Keratinocyte (primary cell): ENCODE measurements at regions not wholly inside any gene's neighbourhood (a gene's known extent, or its start where the extent isn't known, plus 50 kb on each side); places are given as distances from the start of the nearest gene placed in this dataset.

ENCODE experiments used
- DNase-seq: peaks from one replicate; pipeline ENCODE4 v3.0.0-alpha.2; 2011; ENCODE audit warnings: low read depth, missing footprints, low spot score
- FAIRE-seq: peaks from 2 replicates; lab custom pipeline; 2011; peaks lifted over from hg19 to GRCh38; lab: Jason Lieb, UNC
- H2AFZ ChIP-seq: 2 replicates; pipeline ENCODE4 v1.6.0; 2012; ENCODE audit warnings: low read length, control low read depth, inconsistent platforms; ENCODE audit not compliant: control insufficient read depth
- H3K27ac ChIP-seq: 2 replicates; pipeline ENCODE4 v1.5.1; 2011; ENCODE audit warnings: low read length; ENCODE audit not compliant: control insufficient read depth, insufficient read depth
- H3K27me3 ChIP-seq: 3 replicates; pipeline ENCODE4 v1.6.0; 2011; ENCODE audit warnings: low read length; ENCODE audit not compliant: control insufficient read depth, insufficient read depth; ENCODE audit errors: extremely low read depth
- H3K36me3 ChIP-seq, 2 experiments: 2 replicates in 1 of 2; 3 replicates in 1 of 2; pipeline ENCODE4 v1.5.1; 2011; ENCODE audit warnings: low read length in 2 of 2, mild to moderate bottlenecking in 1 of 2; ENCODE audit not compliant: control insufficient read depth in 2 of 2, insufficient read depth in 2 of 2; ENCODE audit errors: extremely low read depth in 1 of 2
- H3K4me1 ChIP-seq: 3 replicates; pipeline ENCODE4 v1.5.1; 2011; ENCODE audit warnings: low read length; ENCODE audit not compliant: control insufficient read depth, insufficient read depth; ENCODE audit errors: extremely low read depth
- H3K4me2 ChIP-seq: 3 replicates; pipeline ENCODE4 v1.6.0; 2011; ENCODE audit warnings: low read depth, low read length; ENCODE audit not compliant: control insufficient read depth, insufficient read depth; ENCODE audit errors: extremely low read depth
- H3K4me3 ChIP-seq, 3 experiments: fragments of 200-600 bp in 1 of 3; sonication (generic) in 1 of 3; 2 replicates in 2 of 3; 3 replicates in 1 of 3; pipeline ENCODE4 v1.5.1; 2011 to 2016; ENCODE audit warnings: low read length in 3 of 3, mild to moderate bottlenecking in 3 of 3, control low read depth in 2 of 3, inconsistent platforms in 1 of 3, low read depth in 1 of 3, mixed read lengths in 1 of 3, mixed run types in 1 of 3, moderate library complexity in 1 of 3; ENCODE audit not compliant: control insufficient read depth in 2 of 3, insufficient read depth in 2 of 3; ENCODE audit errors: extremely low read depth in 1 of 3
- H3K79me2 ChIP-seq: 2 replicates; pipeline ENCODE4 v1.6.0; 2012; ENCODE audit warnings: low read length; ENCODE audit not compliant: control insufficient read depth, insufficient read depth
- H3K9ac ChIP-seq: 3 replicates; pipeline ENCODE4 v1.6.0; 2011; ENCODE audit warnings: low read length; ENCODE audit not compliant: control insufficient read depth, insufficient read depth; ENCODE audit errors: extremely low read depth
- H3K9me1 ChIP-seq: 3 replicates; pipeline ENCODE4 v1.6.0; 2011; ENCODE audit warnings: low read length; ENCODE audit not compliant: control insufficient read depth, insufficient read depth; ENCODE audit errors: extremely low read depth
- H3K9me3 ChIP-seq: 2 replicates; pipeline ENCODE4 v1.5.1; 2012; ENCODE audit warnings: low read depth, low read length; ENCODE audit not compliant: control insufficient read depth
- H4K20me1 ChIP-seq: 3 replicates; pipeline ENCODE4 v1.6.0; 2011; ENCODE audit warnings: low read length; ENCODE audit not compliant: control insufficient read depth, insufficient read depth; ENCODE audit errors: extremely low read depth
- EZH2 ChIP-seq: IDR thresholded peaks from one replicate; pipeline ENCODE4 v1.6.1; 2012; ENCODE audit warnings: inconsistent platforms, mild to moderate bottlenecking, low read length, moderate library complexity
- dilution Hi-C: fragments of 300-500 bp; cut with MboI; formaldehyde crosslinking; loops from one replicate; pipeline ENCODE4 v1.7.0; 2020; ENCODE audit warnings: low sequenced_read_pairs; ENCODE audit not compliant: extremely low pct_ligation_motif_present
- TF ChIP-seq, protein P1 (sequence below), 3 experiments: IDR thresholded peaks in 1 of 3; conservative IDR thresholded peaks in 1 of 3; optimal IDR thresholded peaks in 1 of 3; 2 replicates in 2 of 3; 3 replicates in 1 of 3; pipeline versions ENCODE3 to v1.5.1; 2011; ENCODE audit warnings: low read length in 3 of 3, mild to moderate bottlenecking in 3 of 3, moderate library complexity in 2 of 3, control low read depth in 1 of 3, inconsistent platforms in 1 of 3; ENCODE audit not compliant: insufficient read depth in 2 of 3; ENCODE audit errors: extremely low read depth in 1 of 3

DNA sequence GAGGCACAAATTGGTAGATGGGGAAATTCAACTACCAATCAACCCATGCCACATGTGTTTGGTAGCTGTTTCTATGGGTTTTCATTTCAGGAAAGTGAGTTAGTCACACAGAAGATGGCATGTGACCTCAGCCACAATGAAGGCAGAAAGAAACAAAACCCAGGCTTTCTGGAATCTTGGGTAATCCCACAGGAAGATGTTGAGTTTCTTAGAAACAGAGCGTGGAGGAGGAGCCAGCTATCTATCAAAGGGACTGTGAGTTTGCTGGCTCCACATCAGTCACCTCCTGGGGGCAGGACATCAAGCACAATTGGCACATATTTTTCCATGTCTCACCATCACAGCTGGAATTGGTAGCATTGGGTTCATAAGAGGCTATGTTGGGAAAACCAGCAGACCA, 188.9 kb upstream of the PLXNA2 start:
- Histone ChIP-seq H3K27ac (no peak overlapping the region), H2AFZ (no peak overlapping the region), H3K36me3 (no peaks in the 10 kb centered on the region), H3K9me3 (no peaks in the 10 kb centered on the region), H3K27me3 (peaks cover 5% of the 10 kb centered on the region), H3K9me1 (no peaks in the 10 kb centered on the region), H4K20me1 (no peaks in the 10 kb centered on the region), H3K79me2 (no peaks in the 10 kb centered on the region), H3K9ac (no peak overlapping the region), H3K4me2 (no peak overlapping the region), H3K4me3 (no peak overlapping the region), H3K4me1 (peaks cover 11% of the 10 kb centered on the region)
- FAIRE-seq (peak; percentile 9), DNase-seq (no peak)
- dilution Hi-C loops, result no loop called here
- TF ChIP-seq, protein P1, sequence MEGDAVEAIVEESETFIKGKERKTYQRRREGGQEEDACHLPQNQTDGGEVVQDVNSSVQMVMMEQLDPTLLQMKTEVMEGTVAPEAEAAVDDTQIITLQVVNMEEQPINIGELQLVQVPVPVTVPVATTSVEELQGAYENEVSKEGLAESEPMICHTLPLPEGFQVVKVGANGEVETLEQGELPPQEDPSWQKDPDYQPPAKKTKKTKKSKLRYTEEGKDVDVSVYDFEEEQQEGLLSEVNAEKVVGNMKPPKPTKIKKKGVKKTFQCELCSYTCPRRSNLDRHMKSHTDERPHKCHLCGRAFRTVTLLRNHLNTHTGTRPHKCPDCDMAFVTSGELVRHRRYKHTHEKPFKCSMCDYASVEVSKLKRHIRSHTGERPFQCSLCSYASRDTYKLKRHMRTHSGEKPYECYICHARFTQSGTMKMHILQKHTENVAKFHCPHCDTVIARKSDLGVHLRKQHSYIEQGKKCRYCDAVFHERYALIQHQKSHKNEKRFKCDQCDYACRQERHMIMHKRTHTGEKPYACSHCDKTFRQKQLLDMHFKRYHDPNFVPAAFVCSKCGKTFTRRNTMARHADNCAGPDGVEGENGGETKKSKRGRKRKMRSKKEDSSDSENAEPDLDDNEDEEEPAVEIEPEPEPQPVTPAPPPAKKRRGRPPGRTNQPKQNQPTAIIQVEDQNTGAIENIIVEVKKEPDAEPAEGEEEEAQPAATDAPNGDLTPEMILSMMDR (optimal IDR thresholded peaks at IDR 0.05 in 1 of 3, IDR thresholded peaks at IDR 0.05 in 1 of 3, conservative IDR thresholded peaks at IDR 0.05 in 1 of 3; ENCODE audit: extremely low read depth in 1 of 3, insufficient read depth in 2 of 3, low read length in 3 of 3), result no peak
- no peak for TF ChIP-seq EZH2

- FAIRE-seq (no peak), DNase-seq (no peak)
- no peak overlapping the region for H3K4me3 ChIP-seq
- no peaks in the 10 kb centered on the region for H3K9me1 ChIP-seq
- TF ChIP-seq, protein P1 (optimal IDR thresholded peaks at IDR 0.05 in 1 of 3, IDR thresholded peaks at IDR 0.05 in 1 of 3, conservative IDR thresholded peaks at IDR 0.05 in 1 of 3; ENCODE audit: extremely low read depth in 1 of 3, insufficient read depth in 2 of 3, low read length in 3 of 3), result no peak
- TF ChIP-seq EZH2, result no peak
- no peaks in the 10 kb centered on the region for H3K9me3 ChIP-seq
- no peak overlapping the region for H3K4me2 ChIP-seq
- dilution Hi-C loops, result no loop called here
- no peak overlapping the region for H2AFZ ChIP-seq
- H4K20me1 ChIP-seq, result no peaks in the 10 kb centered on the region
- H3K27ac ChIP-seq, result no peak overlapping the region
- no peaks in the 10 kb centered on the region for H3K79me2 ChIP-seq
- peaks cover 5% of the 10 kb centered on the region for H3K27me3 ChIP-seq
- H3K4me1 ChIP-seq, result peaks cover 11% of the 10 kb centered on the region
- H3K36me3 ChIP-seq, result no peaks in the 10 kb centered on the region
- H3K9ac ChIP-seq, result no peak overlapping the region
Measured at GRCh38 chr1:208433971-208434370, 189.8 kb upstream of the PLXNA2 start.
